Stimulated activated CD4-positive, alpha-beta T cell treated with anti-CD3 and anti-CD28 coated beads, Interleukin-2, amount 100 ng/mL, for 48 hours (primary cell): ENCODE measurements at regions not wholly inside any gene's neighbourhood (a gene's known extent, or its start where the extent isn't known, plus 50 kb on each side); places are given as distances from the start of the nearest gene placed in this dataset.
A peak's percentile ranks its signal among the peaks of the same experiment; 100 is the strongest.

Experiments
- DNase-seq, 2 donors: peaks; one replicate each; pipeline ENCODE4 v3.0.0-alpha.2; 2020

DNA sequence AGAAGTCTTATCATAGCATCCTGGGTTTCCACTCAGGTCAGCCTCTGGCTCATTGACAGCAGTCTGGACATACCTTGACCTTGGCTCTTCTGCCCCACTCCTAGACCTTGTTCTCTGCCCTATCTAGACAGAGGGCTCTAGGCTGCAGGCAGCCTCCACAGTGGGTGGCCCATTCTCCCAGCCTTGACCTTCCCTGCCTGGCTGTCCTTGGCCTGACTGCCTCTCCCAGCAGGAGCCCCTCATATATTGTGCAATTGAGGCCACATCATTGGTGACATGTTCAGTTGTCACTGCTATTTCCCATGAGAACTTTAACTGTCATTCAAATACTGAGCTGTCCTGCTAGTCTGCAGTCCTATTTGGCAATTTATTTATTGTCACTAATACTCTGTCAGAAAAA lies 503.4 kb downstream of the PLXNA4 start:
- DNase-seq = no peak

DNA sequence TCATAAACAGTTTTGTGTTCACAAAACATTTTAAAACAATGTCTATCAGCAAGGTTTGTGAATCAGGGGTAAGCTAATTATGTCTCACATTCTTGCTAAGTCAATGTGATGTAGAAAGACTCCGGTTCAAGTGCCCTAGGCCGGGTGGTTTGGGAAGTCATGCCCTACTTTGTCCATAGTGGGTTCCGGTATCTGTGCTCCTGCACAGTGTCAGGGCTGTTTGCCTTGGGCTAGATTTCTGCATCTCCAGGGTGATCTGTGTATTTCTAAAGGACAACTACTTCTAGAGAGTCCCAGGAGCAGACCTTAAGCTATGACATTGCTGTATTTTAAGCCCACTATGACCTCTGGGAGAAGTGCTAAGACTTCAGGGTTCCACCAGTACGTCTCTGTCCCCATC lies 504.1 kb downstream of the PLXNA4 start:
- DNase-seq = no peak

DNA sequence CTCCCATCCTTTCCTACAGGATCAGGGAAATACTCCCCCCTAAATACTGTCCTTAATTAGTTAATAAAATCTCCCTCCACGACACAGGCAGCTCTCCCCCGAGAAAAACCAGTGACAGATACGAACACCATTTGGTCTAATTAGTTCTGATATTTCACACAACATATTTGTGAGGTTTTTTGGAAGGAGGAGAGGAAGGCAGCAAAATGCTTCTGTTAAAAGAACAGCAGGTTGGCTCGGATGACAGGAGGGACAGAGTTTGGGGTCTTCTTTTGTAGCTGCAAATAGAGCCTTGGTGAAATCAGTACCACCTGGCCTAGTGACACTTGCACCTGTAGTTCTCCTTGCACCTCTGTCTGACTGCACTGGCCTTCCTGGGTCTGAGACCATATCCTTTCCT lies 507.0 kb downstream of the PLXNA4 start:
- DNase-seq = no peak

DNA sequence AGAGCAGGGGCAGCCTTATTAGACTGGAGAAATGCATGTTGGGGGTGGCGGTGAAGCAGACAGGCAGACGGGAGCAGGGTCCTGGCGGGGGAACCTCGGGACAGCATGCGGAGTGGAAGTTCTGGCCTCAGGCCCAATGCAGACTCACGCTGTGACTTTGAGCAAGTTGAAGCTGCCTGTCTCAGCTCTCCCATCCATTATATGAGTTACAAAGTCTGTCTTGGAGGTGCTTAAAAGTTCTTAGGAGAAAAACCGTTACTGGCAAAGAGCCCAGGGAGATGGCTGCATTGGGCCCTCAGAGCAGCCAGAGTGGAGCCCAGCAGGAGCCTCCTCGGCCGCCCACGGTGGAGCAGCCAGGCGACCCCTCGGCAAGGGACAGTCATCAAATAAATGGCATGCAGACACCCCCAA lies 509.5 kb downstream of the PLXNA4 start:
- no peak for DNase-seq

DNA sequence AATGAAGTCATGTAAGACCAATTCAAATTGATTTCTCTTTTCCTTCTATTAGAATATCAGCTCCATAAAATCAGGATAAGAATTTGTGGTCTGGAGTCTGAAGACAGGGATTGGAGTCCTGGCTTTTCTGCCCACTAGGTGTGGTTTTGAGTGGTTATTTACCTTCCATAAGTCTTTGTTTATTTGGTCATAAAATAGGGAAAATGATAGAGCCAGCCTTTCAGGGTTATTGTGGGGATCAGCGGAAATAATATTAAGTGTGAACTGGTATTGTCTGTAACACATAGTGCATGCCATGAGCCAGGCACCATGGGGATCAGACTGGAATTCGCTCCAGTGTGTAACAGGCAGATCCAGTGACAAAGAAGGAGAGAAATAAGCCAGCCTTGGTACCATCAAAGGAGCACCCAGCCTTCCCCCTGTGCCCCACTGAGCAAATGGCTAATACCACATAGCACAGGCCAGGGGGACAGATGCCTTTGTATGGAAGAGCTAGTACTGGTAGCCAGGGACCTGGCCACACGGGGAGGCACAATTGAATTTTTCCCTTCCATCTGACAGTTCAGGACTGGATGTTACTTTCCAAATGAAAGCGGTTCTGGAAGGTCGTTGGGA lies 509.7 kb upstream of the PODXL start:
- no peak for DNase-seq

DNA sequence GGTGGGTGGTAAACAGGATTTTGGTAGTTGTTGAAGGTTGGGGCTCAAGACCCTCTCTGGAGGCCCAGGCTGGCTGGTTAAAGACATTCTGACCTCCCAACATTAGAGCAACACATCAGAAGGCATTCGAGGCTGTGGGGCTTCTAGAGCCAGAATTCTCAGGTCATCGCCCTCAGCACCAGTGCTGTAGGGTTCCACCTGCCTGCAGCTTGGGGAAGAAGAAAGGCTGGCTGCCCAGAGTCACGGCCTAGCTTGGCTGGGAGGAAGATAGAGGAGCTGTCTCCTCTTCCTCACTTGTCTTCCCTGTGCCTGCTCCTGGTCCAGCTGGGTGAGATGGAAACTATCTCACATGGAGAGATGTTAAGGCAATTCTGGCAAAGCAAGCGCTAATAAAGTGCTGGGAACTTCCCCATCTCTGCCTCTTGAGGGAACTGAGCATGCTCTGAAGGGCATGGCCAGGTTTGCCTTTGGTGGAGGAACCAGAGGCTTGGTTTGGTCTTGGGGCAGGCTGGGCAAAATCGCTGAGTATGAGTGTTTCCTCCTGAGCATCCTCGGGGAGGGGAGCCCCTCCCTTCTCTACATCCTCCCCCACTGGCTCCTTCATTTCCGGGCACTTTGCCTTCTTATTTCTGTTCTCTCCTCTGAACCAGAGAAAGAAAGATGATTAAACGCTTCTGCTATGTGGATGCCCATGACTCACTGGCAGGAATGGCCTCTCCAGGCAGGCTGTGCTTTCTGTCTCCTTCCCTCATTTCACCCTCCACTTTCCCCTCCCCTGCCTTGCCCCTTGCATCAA lies 509.0 kb upstream of the PODXL start:
- DNase-seq = no peak

DNA sequence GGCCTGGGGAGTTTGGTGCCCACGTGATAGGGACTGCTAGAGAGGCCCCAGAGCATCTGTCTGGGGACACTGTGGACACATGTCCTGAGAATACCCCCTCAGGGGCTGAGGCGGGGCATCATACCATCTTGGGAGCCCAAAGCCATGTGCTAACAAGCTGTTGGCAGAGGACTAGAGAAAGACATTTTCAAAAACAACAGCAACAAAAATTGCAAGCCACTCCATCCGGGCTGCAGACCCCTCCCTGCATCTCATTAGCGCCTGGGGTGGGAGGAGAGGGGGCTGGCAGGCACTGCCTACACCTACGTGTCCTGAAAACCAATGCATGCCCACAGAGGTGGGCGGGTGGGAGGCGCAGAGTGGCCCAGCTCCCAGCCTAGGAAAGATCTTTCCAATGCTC lies 507.4 kb upstream of the PODXL start:
- no peak for DNase-seq

DNA sequence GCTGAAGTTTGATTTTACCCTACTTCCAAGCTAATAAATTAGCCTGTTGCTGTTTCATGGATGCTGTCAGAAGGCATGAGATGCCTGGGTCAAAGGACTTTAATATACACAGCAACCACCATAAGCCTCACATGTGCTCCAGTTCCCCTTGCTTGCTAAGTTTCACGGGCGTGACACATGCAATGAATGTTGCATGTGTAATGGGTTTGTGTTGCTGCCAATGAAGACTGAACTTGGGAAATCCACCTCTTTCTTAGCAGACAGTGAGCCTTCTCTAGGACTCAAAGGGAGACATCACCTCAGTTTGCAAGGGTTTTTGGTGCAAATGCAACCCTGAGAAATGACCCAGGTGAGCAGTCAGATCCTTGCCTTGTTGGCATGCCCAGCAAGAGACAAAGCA lies 505.5 kb upstream of the PODXL start:
- DNase-seq = no peak

DNA sequence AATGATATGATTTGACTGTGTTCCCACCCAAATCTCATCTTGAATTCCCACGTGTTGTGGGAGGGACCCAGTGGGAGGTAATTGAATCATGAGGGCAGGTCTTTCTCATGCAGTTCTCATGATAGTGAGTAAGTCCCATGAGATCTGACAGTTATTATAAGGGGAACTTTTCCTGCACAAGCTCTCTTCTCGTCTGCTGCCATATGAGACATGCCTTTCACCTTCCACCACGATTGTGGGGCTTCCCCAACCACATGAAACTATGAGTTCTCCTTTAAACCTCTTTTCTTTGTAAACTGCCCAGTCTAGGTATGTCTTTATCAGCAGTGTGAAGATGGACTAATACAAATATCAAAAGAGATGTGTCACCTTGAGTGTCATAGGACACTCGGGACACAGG lies 502.7 kb upstream of the PODXL start:
- DNase-seq = no peak

DNA sequence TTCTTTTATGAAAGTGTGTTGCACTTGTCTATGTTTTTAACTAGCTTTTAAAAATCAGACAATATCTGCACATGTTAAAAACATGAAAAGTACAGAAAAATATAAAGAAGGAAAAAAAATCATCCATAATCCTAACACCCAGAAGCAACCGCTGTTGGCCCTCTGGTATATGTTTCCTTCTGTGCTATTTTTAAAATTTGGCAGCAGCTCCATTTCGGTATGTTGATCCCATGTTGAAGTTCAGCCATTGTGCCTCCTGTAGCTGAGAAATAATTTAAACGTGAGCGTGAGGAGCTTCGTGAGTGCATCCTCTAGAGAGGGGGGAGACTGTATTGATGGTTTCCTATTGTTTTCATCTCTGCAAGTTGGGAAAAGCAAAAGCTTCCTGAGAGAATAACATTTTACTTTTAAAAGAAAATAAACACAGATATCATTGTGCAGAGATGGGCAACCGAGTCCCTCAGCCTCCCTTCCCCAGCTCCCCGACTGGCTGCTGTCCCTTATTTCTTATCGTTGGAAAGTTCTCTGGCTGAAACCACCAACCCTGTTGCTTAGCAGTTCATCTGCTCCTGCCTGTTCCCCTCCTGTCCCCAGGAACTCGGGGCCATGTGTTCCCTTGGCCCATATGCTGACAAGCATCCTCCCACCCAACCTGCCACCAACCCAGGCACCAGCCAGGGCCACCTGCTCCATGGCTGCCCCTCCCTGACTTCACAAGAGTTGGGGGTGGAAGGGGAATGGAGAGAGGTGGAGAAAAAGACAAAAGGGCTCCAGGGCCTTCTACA lies 499.1 kb upstream of the PODXL start:
- DNase-seq = no peak

DNA sequence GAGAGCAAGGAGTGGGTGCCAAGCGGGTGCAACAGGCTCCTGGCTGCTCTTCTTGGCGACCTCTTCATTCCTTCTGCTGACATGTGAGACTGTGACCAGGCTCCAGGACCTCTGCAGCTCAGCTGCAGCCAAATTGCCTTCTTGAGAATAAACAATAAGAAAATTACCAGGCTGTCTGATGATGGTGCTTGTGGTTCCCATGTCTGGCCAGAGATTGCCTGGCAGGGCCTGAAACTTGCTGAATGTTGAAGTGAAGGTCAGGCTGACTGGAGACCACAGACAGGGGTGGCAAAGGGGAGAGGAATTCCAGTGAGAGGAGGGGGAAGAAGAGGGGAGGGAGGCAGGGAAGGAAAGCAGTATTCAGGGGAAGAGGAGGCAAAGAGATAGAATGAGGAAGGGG lies 497.4 kb upstream of the PODXL start:
- DNase-seq = no peak

DNA sequence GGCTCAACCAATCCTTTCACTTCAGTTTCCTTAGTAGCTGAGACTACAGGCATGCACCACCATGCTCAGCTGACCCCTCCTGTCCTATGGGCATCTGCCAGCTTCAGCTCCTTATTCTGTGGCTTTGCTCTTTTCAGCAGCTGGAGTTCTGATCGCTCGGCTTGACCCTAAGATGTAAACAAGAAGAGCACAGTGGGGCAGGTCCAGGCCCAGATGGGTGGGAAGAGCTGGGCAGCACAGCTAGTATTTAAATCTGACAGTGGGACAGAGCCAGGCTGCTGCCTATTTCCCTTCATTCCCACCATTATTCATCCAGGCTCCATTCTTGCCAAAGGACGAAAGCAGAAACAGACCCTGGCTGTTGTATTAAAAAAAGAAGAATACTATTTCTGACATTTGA lies 494.9 kb upstream of the PODXL start:
- no peak for DNase-seq

DNA sequence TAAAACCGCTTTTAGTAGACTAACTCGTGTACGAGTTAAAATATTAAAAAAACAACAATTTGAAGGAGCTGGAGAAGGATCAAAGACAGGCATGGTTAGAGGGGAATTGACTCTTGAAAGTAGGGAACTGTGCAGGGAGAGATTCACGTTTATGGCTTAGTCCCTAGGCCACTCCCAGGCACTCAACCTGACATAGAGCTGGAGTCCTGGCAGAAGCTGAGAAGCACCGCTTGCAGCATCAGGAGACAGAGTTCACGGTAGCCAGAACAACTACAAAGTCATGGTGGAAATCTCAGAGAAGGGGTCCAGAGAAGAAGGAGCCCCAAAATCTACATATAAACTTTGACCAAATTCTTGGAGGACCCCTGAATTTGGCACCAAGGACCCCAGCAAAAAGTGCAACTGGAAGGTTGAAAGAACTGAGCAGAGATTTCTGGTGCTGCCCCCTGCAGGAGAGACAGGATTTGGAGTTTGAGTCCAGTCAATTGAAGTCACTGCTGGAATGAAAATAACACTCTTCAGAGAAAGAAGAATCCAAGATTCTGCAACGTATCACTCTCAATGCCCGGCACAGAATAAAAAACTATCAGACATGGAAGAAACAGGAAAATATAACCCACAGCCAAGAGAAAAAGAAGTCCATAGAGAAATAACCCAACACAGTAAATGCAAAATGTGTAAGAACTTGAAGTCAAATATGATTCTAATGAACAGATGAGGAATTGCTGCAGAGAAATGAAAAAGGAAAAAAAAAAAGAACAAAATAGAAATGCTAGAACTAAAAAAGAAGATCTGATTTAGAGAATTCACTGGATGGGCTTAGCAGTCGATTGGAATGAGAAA lies 493.3 kb upstream of the PODXL start:
- peak; percentile 23 to 33 for DNase-seq

DNA sequence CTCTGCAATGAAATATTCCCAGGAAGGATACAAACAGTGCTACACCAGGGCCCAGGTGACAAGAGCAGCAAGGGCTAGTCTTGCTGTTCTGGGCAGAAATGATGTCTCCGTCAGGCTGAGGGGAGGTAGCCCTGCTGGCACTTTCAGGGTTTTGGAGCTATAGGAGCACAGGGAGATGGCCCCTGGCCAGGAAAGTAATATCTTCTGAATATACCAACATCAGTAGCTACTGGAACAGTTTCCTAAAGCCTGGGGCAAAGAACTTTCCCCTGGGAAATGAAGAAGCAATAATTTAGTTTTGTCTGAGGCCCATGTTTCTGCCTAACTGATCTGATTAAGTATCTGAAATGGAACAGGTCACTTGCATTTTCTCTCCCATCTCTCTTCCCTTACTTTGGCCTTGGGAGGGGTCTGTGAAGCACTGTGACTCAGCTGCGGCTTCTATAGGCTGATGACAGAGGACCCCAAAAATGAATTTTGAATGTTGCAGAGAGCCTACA lies 489.1 kb upstream of the PODXL start:
- no peak for DNase-seq

DNA sequence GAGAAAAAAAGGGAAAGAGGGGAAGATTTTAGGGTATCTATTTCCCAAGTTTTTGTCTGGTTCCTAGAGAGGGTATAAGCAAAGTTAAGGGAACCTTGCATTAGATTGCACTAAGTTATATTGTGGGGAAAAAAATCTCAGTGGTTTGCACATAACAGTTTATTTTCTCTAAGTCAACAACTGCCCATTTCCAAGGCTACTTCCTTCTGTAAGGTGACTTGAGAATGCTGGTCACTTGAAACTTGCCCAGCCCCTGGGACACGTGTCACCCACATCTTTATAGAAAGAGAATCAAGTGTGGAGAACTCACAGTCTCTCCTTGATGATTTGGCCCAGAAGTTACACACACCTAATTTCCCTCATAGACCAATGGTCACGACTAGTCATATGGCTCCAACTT lies 488.6 kb upstream of the PODXL start:
- no peak for DNase-seq

DNA sequence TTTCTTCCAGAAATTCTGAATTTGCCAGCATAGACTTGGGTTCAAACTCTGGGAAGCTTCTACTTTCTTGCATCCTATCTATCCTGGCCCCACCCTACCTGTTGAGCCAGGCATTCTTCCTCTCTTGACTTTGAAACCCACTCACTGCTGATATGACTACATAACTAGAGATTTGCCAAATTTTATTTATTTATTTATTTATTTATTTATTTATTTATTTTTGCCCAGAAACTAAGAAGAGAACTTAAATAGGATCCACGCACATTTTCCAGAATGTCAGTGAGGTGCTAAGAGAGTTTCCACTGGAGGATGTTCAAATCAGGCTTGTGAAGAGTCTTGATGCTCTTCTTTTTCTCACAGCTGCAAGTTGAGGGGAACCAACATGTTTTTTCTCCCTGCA lies 487.8 kb upstream of the PODXL start:
- no peak for DNase-seq

DNA sequence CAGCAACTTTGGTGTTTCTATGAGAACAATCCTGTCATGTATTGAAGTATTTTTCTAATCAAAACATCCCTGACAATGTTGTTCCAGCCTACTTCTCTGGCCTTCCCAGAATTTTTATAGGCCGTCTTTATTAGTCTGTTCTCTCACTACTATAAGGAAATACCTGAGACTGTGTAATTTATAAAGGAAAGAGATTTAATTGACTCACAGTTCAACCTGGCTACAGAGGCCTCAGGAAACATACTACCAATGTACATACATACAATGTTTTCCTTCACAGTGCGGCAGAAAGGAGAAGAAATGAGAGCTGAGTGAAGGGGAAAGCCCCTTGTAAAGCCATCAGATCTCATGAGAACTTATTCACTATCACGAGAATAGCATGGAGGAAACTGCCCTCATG lies 484.7 kb upstream of the PODXL start:
- no peak for DNase-seq

DNA sequence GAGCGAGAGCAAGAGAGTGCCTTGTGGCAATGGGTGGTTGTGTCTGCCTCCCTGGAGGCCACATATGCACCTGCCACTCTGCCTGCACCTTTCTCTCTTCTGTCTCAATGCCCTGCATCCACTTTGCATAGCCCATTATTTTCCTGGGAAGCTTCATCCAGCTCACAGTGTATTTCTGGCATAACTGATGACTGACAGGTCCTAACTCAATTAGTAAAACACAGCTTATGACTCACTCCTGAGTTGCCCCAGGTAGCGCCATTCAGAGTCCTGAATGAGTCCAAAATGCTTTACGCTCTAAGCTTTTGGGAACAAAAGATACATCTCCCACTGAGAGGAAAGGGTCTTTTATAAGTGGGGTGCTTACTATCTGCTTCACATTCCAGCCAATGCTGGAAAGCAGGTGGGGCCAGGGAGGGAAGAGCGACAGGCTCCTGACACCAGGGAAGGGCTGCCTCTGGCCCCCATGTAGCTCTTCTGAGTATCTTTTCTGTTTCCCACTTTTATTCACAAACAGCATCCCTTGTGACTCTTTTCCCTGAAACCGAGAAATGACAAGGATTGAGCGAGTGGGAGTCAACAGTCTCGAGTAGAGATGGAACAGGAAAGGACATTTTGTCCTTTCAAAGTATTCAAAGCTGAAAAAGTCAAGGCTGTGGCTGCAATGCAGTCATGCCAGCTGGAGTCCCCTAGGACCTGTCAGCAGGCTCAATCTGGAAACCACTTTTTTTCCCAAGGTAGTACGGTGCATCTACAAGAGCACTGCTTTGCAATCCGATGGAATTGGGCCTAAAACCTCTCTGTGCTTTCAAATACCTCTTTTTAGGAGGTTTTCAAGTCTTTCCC lies 479.3 kb upstream of the PODXL start:
- DNase-seq = no peak

DNA sequence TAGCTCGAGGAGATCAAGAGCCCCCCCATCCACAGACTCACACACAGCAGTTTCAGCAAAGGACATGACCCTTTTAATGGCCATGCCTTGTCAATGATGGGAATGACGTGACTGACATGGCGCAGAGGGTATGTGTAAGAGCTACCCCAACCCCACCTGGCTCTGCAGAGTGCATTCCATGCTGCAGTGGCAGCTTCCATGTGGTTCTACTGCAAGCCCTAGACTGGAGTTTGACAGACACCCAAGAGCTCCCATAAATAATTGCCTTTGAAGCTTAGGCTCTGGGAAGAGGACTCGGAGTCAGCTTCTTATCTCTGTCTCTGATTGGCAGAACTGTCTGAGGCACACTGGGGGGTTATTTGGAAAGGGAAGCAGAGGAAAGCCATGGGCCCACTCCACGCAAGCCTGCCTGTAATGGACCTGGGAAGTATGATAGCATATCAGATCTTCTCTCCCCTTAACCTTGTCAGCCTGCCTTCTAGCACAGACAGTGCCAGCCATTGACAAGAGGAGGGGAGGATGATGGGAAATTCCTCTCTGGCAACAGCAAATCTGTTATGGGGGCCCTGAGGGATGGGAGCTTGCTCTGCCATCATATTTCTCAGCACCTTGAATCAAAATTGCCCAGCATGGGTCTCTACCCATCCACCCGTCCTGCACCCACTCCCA lies 478.5 kb upstream of the PODXL start:
- DNase-seq = no peak

DNA sequence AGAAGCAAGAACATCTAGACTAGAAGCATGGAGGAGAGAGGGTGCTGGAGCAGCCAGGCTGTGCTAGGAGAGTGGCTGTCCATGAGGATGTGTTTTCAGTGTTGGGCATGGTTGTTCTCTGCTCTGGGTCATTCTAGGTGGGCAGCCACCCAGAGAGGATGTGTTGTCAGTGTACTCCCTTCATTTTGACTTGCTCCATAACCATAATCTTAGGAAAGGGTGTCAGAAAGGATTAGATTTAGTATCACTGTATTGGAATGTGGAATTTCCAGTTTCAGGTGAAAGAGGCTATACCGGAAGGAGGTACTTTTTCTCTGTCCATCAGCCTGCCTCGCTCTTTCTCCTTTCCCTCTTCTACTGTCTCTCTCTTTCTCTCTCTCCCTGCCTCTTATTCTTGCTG lies 474.5 kb upstream of the PODXL start:
- DNase-seq = no peak

DNA sequence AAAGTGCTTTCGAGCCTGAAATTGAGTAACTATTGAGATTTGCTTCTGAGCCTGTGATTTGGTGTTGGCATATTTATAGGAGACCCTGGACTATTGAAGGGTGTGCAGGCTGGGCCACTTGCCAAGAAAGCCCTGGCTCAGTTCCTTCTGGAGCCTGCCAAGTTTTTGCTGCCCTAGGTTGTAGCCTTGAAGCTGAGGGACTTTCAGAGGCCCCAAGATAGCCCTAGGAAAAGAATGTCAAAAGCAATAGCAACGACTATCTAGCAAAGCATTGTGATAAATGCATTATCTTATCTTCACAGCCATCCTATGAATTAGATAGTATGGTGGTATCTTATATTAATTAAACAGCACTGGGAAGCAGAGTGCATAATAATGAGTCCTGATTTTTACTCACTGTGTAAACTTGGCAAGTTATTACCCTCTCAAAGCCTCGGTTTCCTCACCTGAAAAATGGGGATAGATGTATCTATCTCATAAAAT lies 473.7 kb upstream of the PODXL start:
- no peak for DNase-seq
